H1 (cell line): ENCODE measurements at regions not wholly inside any gene's neighbourhood (a gene's known extent, or its start where the extent isn't known, plus 50 kb on each side); places are given as distances from the start of the nearest gene placed in this dataset.

Experiments
- CTCF ChIA-PET: fragments of 300-600 bp; sonication (Branson Sonifier 250); formaldehyde crosslinking; loops from one replicate; lab custom pipeline; 2021; ENCODE audit not compliant: partially characterized antibody; lab: Charles Lee
- POLR2A ChIA-PET: fragments of 300-600 bp; sonication (Branson Sonifier 250); formaldehyde crosslinking; loops from one replicate; lab custom pipeline; 2021; ENCODE audit warnings: inconsistent platforms; ENCODE audit not compliant: partially characterized antibody; lab: Charles Lee
- DNase-seq, 2 experiments: peaks; one replicate each; pipeline versions ENCODE4 v3.0.0 to v3.0.0-alpha.2; 2010 to 2022; ENCODE audit warnings: low spot score in 2 of 2, low read depth in 1 of 2, mixed read lengths in 1 of 2
- FAIRE-seq: peaks from 2 replicates; lab custom pipeline; 2011; peaks lifted over from hg19 to GRCh38; lab: Jason Lieb, UNC
- H2AFZ ChIP-seq: 2 replicates; pipeline ENCODE4 v1.8.1; 2012; ENCODE audit warnings: low read length, inconsistent platforms
- H2AK5ac ChIP-seq: 2 replicates; pipeline ENCODE4 v1.6.1; 2013; ENCODE audit warnings: low read depth, low read length
- H2BK120ac ChIP-seq: replicated peaks from 2 replicates; pipeline ENCODE3; 2013; ENCODE audit warnings: low read depth, low read length, inconsistent platforms
- H2BK12ac ChIP-seq: 2 replicates; pipeline ENCODE4 v1.6.1; 2013; ENCODE audit warnings: low read depth, low read length
- H2BK15ac ChIP-seq: 2 replicates; pipeline ENCODE4 v1.6.1; 2013; ENCODE audit warnings: low read length
- H2BK20ac ChIP-seq: 2 replicates; pipeline ENCODE4 v1.6.1; 2013; ENCODE audit warnings: low read length
- H2BK5ac ChIP-seq: 2 replicates; pipeline ENCODE4 v1.6.1; 2013; ENCODE audit warnings: low read depth, low read length
- H3K14ac ChIP-seq: 2 replicates; pipeline ENCODE4 v1.6.1; 2013; ENCODE audit warnings: inconsistent platforms; ENCODE audit not compliant: insufficient read length
- H3K18ac ChIP-seq: 2 replicates; pipeline ENCODE4 v1.6.1; 2013; ENCODE audit warnings: low read length; ENCODE audit errors: extremely low read depth
- H3K23ac ChIP-seq: 2 replicates; pipeline ENCODE4 v1.6.1; 2013; ENCODE audit warnings: inconsistent platforms; ENCODE audit not compliant: insufficient read length
- H3K23me2 ChIP-seq: 2 replicates; pipeline ENCODE4 v1.6.1; 2013; ENCODE audit warnings: low read depth, low read length
- H3K27ac ChIP-seq: 2 replicates; pipeline ENCODE4 v1.6.1; 2011; ENCODE audit warnings: low read depth, low read length, inconsistent platforms
- H3K27me3 ChIP-seq, 4 experiments: replicated peaks in 1 of 4; 1 replicate in 1 of 4; 2 replicates in 3 of 4; pipeline versions ENCODE4 v1.6.1 to v1.8.1; 2011 to 2013; ENCODE audit warnings: low read length in 3 of 4, mild to moderate bottlenecking in 3 of 4, inconsistent platforms in 2 of 4, mixed read lengths in 2 of 4, moderate library complexity in 1 of 4; ENCODE audit not compliant: control insufficient read depth in 3 of 4, insufficient read depth in 3 of 4; ENCODE audit errors: extremely low read depth in 1 of 4
- H3K36me3 ChIP-seq, 4 experiments: 2 replicates each; pipeline versions ENCODE4 v1.6.1 to v1.8.1; 2011 to 2013; ENCODE audit warnings: mild to moderate bottlenecking in 4 of 4, low read length in 3 of 4, moderate library complexity in 2 of 4, control low read depth in 1 of 4, inconsistent platforms in 1 of 4; ENCODE audit not compliant: insufficient read depth in 4 of 4, control insufficient read depth in 2 of 4
- H3K4ac ChIP-seq: replicated peaks from 2 replicates; pipeline ENCODE3; 2013; ENCODE audit warnings: low read length, low read depth, mixed read lengths, inconsistent platforms; ENCODE audit not compliant: insufficient read length
- H3K4me1 ChIP-seq, 4 experiments: replicated peaks in 1 of 4; 1 replicate in 1 of 4; 2 replicates in 3 of 4; pipeline versions ENCODE4 v1.6.1 to v1.8.1; 2011 to 2013; ENCODE audit warnings: low read length in 3 of 4, inconsistent platforms in 2 of 4, mixed read lengths in 1 of 4; ENCODE audit not compliant: insufficient read depth in 4 of 4, control insufficient read depth in 3 of 4
- H3K4me2 ChIP-seq, 2 experiments: 2 replicates each; pipeline versions ENCODE4 v1.6.1 to v1.8.1; 2011 to 2013; ENCODE audit warnings: low read depth in 2 of 2, low read length in 2 of 2, control low read depth in 1 of 2, inconsistent platforms in 1 of 2, mild to moderate bottlenecking in 1 of 2; ENCODE audit not compliant: insufficient read depth in 1 of 2
- H3K4me3 ChIP-seq, 4 experiments: fragments of 200-600, 300-600 bp in 1 of 4; sonication (generic), shearing (Covaris generic), sonication (Bioruptor Twin) in 1 of 4; 2 replicates each; pipeline versions ENCODE4 v1.5.1 to v1.8.1; 2011 to 2016; ENCODE audit warnings: low read length in 4 of 4, low read depth in 3 of 4, control low read depth in 2 of 4, inconsistent platforms in 2 of 4, mild to moderate bottlenecking in 2 of 4, mixed read lengths in 1 of 4, moderate library complexity in 1 of 4; ENCODE audit not compliant: insufficient read depth in 2 of 4; ENCODE audit errors: extremely low read depth in 1 of 4
- H3K56ac ChIP-seq: replicated peaks from 2 replicates; pipeline ENCODE3; 2013; ENCODE audit warnings: low read depth, mild to moderate bottlenecking, mixed read lengths, low read length, inconsistent platforms; ENCODE audit not compliant: insufficient read length
- H3K79me1 ChIP-seq: 2 replicates; pipeline ENCODE4 v1.6.1; 2013; ENCODE audit warnings: low read depth, low read length, control low read depth
- H3K79me2 ChIP-seq, 2 experiments: 2 replicates each; pipeline versions ENCODE4 v1.6.1 to v1.8.1; 2012 to 2013; ENCODE audit warnings: low read length in 2 of 2, mild to moderate bottlenecking in 2 of 2, inconsistent platforms in 1 of 2; ENCODE audit not compliant: insufficient read depth in 2 of 2, control insufficient read depth in 1 of 2
- H3K9ac ChIP-seq, 4 experiments: replicated peaks in 1 of 4; 1 replicate in 1 of 4; 2 replicates in 3 of 4; pipeline versions ENCODE4 v1.6.1 to v1.8.1; 2011 to 2013; ENCODE audit warnings: low read depth in 3 of 4, low read length in 3 of 4, control low read depth in 2 of 4, mild to moderate bottlenecking in 2 of 4, moderate library complexity in 2 of 4, inconsistent platforms in 1 of 4; ENCODE audit errors: extremely low read depth in 1 of 4
- H3K9me3 ChIP-seq, 2 experiments: 2 replicates each; pipeline versions ENCODE4 v1.6.1 to v1.8.1; 2012 to 2013; ENCODE audit warnings: mild to moderate bottlenecking in 2 of 2, moderate library complexity in 2 of 2, control low read depth in 1 of 2, inconsistent platforms in 1 of 2, low read depth in 1 of 2, low read length in 1 of 2, mixed read lengths in 1 of 2; ENCODE audit not compliant: insufficient read depth in 2 of 2
- H4K20me1 ChIP-seq, 2 experiments: replicated peaks in 1 of 2; 2 replicates each; pipeline versions ENCODE3 to v1.8.1; 2011 to 2013; ENCODE audit warnings: inconsistent platforms in 2 of 2, low read length in 2 of 2, mild to moderate bottlenecking in 1 of 2; ENCODE audit not compliant: insufficient read depth in 2 of 2, control insufficient read depth in 1 of 2
- H4K5ac ChIP-seq: 2 replicates; pipeline ENCODE4 v1.6.1; 2013; ENCODE audit warnings: low read length, low read depth, mixed read lengths, inconsistent platforms; ENCODE audit not compliant: insufficient read length
- H4K8ac ChIP-seq: 2 replicates; pipeline ENCODE4 v1.8.0; 2013; ENCODE audit warnings: mild to moderate bottlenecking, moderate library complexity, low read length, inconsistent platforms; ENCODE audit not compliant: insufficient read depth; ENCODE audit errors: extremely low read depth
- H4K91ac ChIP-seq: replicated peaks from 2 replicates; pipeline ENCODE3; 2013; ENCODE audit warnings: low read length, mixed read lengths, inconsistent platforms; ENCODE audit not compliant: insufficient read length
- ZNF274 ChIP-seq: IDR thresholded peaks from 2 replicates; pipeline ENCODE4 v1.7.0; 2012; ENCODE audit warnings: low read length, borderline replicate concordance; ENCODE audit errors: extremely low read depth
- WGBS, 2 experiments: shearing (Covaris generic) in 1 of 2; methylation state at CpG; one replicate each; pipeline versions ENCODE4 v1.1.6 to v1.1.7; 2013 to 2015; ENCODE audit warnings: low lambda C conversion rate in 2 of 2, mixed read lengths in 2 of 2, inconsistent platforms in 1 of 2, low coverage in 1 of 2, missing lambda C conversion rate in 1 of 2; ENCODE audit not compliant: insufficient replicate concordance in 2 of 2, insufficient coverage in 1 of 2, insufficient read length in 1 of 2; ENCODE audit errors: extremely low coverage in 1 of 2, missing lambda C conversion rate in 1 of 2; 5-methylcytosine and 5-hydroxymethylcytosine counted together

GRCh38 chr18:14933964-14934363 is 186.0 kb downstream of the ANKRD30B start:
- Histone ChIP-seq H3K56ac (no peak overlapping the region), H3K14ac (no peak overlapping the region), H3K23me2 (no peaks in the 10 kb centered on the region), H2AK5ac (no peak overlapping the region), H3K4me2 (no peak overlapping the region), H2BK5ac (no peak overlapping the region), H2BK12ac (no peak overlapping the region), H3K4me3 (no peak overlapping the region), H3K36me3 (no peaks in the 10 kb centered on the region), H4K5ac (no peak overlapping the region), H3K9ac (no peak overlapping the region), H3K23ac (no peak overlapping the region), H4K20me1 (no peaks in the 10 kb centered on the region), H2AFZ (no peak overlapping the region), H2BK15ac (no peak overlapping the region), H3K79me1 (no peaks in the 10 kb centered on the region), H3K4me1 (no peaks in the 10 kb centered on the region), H2BK120ac (no peak overlapping the region), H4K8ac (no peak overlapping the region; the same call in 1 of the 2 replicates), H2BK20ac (no peak overlapping the region), H3K27ac (no peak overlapping the region), H3K9me3 (peaks cover 77 to 97% of the 10 kb centered on the region in 2 experiments), H3K27me3 (no peaks in the 10 kb centered on the region), H3K4ac (no peak overlapping the region), H3K18ac (no peak overlapping the region), H4K91ac (no peak overlapping the region), H3K79me2 (no peaks in the 10 kb centered on the region)
- DNase-seq = no peak
- no peak for FAIRE-seq
- TF ChIP-seq ZNF274 = no peak
- ChIA-PET POLR2A (no interaction called here), CTCF (no interaction called here)
- 81% methylated on average over 9 of the region's 10 CpGs; no CpG with 5 or more reads in 1 of the 2 experiments for WGBS, 2 experiments
